H9 (cell line): ENCODE measurements at regions not wholly inside any gene's neighbourhood (a gene's known extent, or its start where the extent isn't known, plus 50 kb on each side); places are given as distances from the start of the nearest gene placed in this dataset.

ENCODE experiments used
- DNase-seq: peaks from one replicate; pipeline ENCODE4 v3.0.0-alpha.2; 2017
- H2AFZ ChIP-seq: one replicate; pipeline ENCODE4 v1.6.1; 2013; ENCODE audit warnings: mild to moderate bottlenecking, low read length, control low read depth, moderate library complexity
- H2AK5ac ChIP-seq: 2 replicates; pipeline ENCODE4 v1.6.1; 2013; ENCODE audit warnings: low read length, control low read depth, mixed read lengths; ENCODE audit not compliant: insufficient read length
- H2BK120ac ChIP-seq: one replicate; pipeline ENCODE4 v1.6.1; 2013; ENCODE audit warnings: low read depth, mild to moderate bottlenecking, low read length, control low read depth, inconsistent platforms; ENCODE audit not compliant: poor library complexity, severe bottlenecking
- H2BK12ac ChIP-seq: 2 replicates; pipeline ENCODE4 v1.6.1; 2013; ENCODE audit warnings: low read length, control low read depth, mixed read lengths, low read depth; ENCODE audit not compliant: insufficient read length
- H2BK15ac ChIP-seq: 2 replicates; pipeline ENCODE4 v1.6.1; 2013; ENCODE audit warnings: low read depth, low read length, control low read depth
- H2BK20ac ChIP-seq: one replicate; pipeline ENCODE4 v1.6.1; 2013; ENCODE audit warnings: low read depth, mild to moderate bottlenecking, low read length, control low read depth, inconsistent platforms; ENCODE audit not compliant: poor library complexity, severe bottlenecking
- H2BK5ac ChIP-seq: 2 replicates; pipeline ENCODE4 v1.6.1; 2013; ENCODE audit warnings: low read length, control low read depth, mixed read lengths; ENCODE audit not compliant: insufficient read length
- H3K14ac ChIP-seq: 2 replicates; pipeline ENCODE4 v1.6.1; 2013; ENCODE audit warnings: low read length, control low read depth; ENCODE audit not compliant: insufficient read depth
- H3K18ac ChIP-seq: 2 replicates; pipeline ENCODE4 v1.6.1; 2013; ENCODE audit warnings: low read depth, mild to moderate bottlenecking, mixed read lengths, low read length, control low read depth; ENCODE audit not compliant: insufficient read length
- H3K23ac ChIP-seq: 2 replicates; pipeline ENCODE4 v1.6.1; 2013; ENCODE audit warnings: low read length, control low read depth, mixed read lengths, low read depth; ENCODE audit not compliant: insufficient read length
- H3K23me2 ChIP-seq: 2 replicates; pipeline ENCODE4 v1.6.1; 2013; ENCODE audit warnings: low read depth, mild to moderate bottlenecking, mixed read lengths, low read length, control low read depth; ENCODE audit not compliant: insufficient read length, poor library complexity, severe bottlenecking
- H3K27ac ChIP-seq: 2 replicates; pipeline ENCODE4 v1.5.1; 2013; ENCODE audit warnings: low read length, control low read depth, mixed read lengths, low read depth; ENCODE audit not compliant: insufficient read length
- H3K27me3 ChIP-seq: 2 replicates; pipeline ENCODE4 v1.6.1; 2013; ENCODE audit warnings: low read length, control low read depth, inconsistent platforms; ENCODE audit not compliant: insufficient read depth
- H3K4ac ChIP-seq: 2 replicates; pipeline ENCODE4 v1.6.1; 2013; ENCODE audit warnings: low read depth, mild to moderate bottlenecking, control low read depth, inconsistent platforms, low read length, moderate library complexity
- H3K4me1 ChIP-seq: 2 replicates; pipeline ENCODE4 v1.6.1; 2013; ENCODE audit warnings: low read length, control low read depth, inconsistent platforms; ENCODE audit not compliant: insufficient read depth
- H3K4me2 ChIP-seq: 2 replicates; pipeline ENCODE4 v1.6.1; 2013; ENCODE audit warnings: low read length, control low read depth, mixed read lengths; ENCODE audit not compliant: insufficient read length, insufficient read depth
- H3K56ac ChIP-seq: 2 replicates; pipeline ENCODE4 v1.6.1; 2013; ENCODE audit warnings: low read depth, mild to moderate bottlenecking, mixed read lengths, low read length, control low read depth; ENCODE audit not compliant: insufficient read length
- H3K79me1 ChIP-seq: 2 replicates; pipeline ENCODE4 v1.6.1; 2013; ENCODE audit warnings: low read depth, mild to moderate bottlenecking, moderate library complexity, low read length, control low read depth, inconsistent platforms; ENCODE audit not compliant: insufficient read depth, poor library complexity, severe bottlenecking
- H3K79me2 ChIP-seq: 2 replicates; pipeline ENCODE4 v1.6.1; 2013; ENCODE audit warnings: low read length, control low read depth, inconsistent platforms; ENCODE audit not compliant: insufficient read depth
- H3K9ac ChIP-seq: 2 replicates; pipeline ENCODE4 v1.6.1; 2013; ENCODE audit warnings: low read length, control low read depth, mixed read lengths; ENCODE audit not compliant: insufficient read length; ENCODE audit errors: extremely low read depth
- H3K9me3 ChIP-seq: one replicate; pipeline ENCODE4 v1.6.1; 2013; ENCODE audit warnings: low read depth, low read length, inconsistent platforms; ENCODE audit not compliant: control insufficient read depth
- H3T11ph ChIP-seq: one replicate; pipeline ENCODE4 v1.6.1; 2013; ENCODE audit warnings: mild to moderate bottlenecking, low read length, control low read depth, inconsistent platforms
- H4K20me1 ChIP-seq: one replicate; pipeline ENCODE4 v1.6.1; 2013; ENCODE audit not compliant: control insufficient read depth, insufficient read length, insufficient read depth
- H4K5ac ChIP-seq: 2 replicates; pipeline ENCODE4 v1.6.1; 2013; ENCODE audit warnings: low read depth, mild to moderate bottlenecking, mixed read lengths, low read length, control low read depth; ENCODE audit not compliant: insufficient read length
- H4K8ac ChIP-seq: replicated peaks from 2 replicates; pipeline ENCODE4 v1.6.1; 2013; ENCODE audit warnings: low read length, control low read depth, mixed read lengths, low read depth; ENCODE audit not compliant: insufficient read length
- H4K91ac ChIP-seq: 2 replicates; pipeline ENCODE4 v1.6.1; 2013; ENCODE audit warnings: low read depth, mild to moderate bottlenecking, moderate library complexity, mixed read lengths, low read length, control low read depth; ENCODE audit not compliant: insufficient read length
- H3K27ac Mint-ChIP-seq, 3 experiments: 2 replicates in 2 of 3; 3 replicates in 1 of 3; pipeline ENCODE4 v1.8.0; 2020 to 2021; ENCODE audit warnings: mixed read lengths in 3 of 3, mild to moderate bottlenecking in 1 of 3, moderate library complexity in 1 of 3
- H3K27me3 Mint-ChIP-seq: 2 replicates; pipeline ENCODE4 v1.8.0; 2021; ENCODE audit warnings: low read depth, mild to moderate bottlenecking, moderate library complexity, mixed read lengths
- H3K36me3 Mint-ChIP-seq, 3 experiments: 2 replicates in 2 of 3; 3 replicates in 1 of 3; pipeline ENCODE4 v1.8.0; 2020 to 2021; ENCODE audit warnings: low read depth in 3 of 3, mixed read lengths in 3 of 3; ENCODE audit not compliant: insufficient read depth in 1 of 3
- H3K4me1 Mint-ChIP-seq, 2 experiments: 2 replicates each; pipeline ENCODE4 v1.8.0; 2020; ENCODE audit warnings: mixed read lengths in 2 of 2
- H3K4me3 Mint-ChIP-seq, 2 experiments: 2 replicates in 1 of 2; 3 replicates in 1 of 2; pipeline ENCODE4 v1.8.0; 2020 to 2021; ENCODE audit warnings: mild to moderate bottlenecking in 2 of 2, mixed read lengths in 2 of 2, moderate library complexity in 1 of 2
- H3K9me3 Mint-ChIP-seq, 2 experiments: 2 replicates in 1 of 2; 3 replicates in 1 of 2; pipeline ENCODE4 v1.8.0; 2020; ENCODE audit warnings: mild to moderate bottlenecking in 2 of 2, mixed read lengths in 2 of 2, moderate library complexity in 1 of 2
- WGBS: extraction: QIAGEN DNeasy Blood & Tissue Kit; methylation state at CpG from one replicate; pipeline ENCODE4 v1.1.7; 2013; ENCODE audit warnings: missing lambda C conversion rate, low lambda C conversion rate, mixed read lengths; ENCODE audit not compliant: insufficient read length; ENCODE audit errors: extremely low coverage; 5-methylcytosine and 5-hydroxymethylcytosine counted together
- TF ChIP-seq, protein P1 (sequence below): fragments of 200-600 bp; sonication (generic); conservative IDR thresholded peaks from 3 replicates; pipeline ENCODE4 v1.8.0; 2021; ENCODE audit warnings: antibody characterized with exemption, mild to moderate bottlenecking

DNA sequence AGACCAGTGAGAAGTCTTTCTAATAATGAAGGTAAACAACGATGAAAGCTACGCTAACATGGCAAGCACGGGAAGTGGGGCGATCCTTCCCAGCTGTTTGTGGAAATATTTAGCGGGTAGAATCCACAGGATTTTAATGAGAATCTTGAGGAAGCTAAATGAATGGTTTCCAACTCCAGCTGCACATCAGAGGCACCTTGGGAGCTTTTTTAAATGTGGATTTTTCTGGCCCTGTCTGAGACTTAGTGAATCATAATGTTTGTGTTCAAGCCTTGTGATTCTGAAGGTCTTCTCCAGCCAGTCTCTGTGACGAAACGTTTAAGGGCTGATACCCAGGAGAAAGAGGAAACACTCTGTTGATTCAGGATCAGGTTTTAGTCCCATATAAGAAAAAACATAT, 169.8 kb downstream of the CAPZA3 start:
- Histone ChIP-seq H4K91ac (no peak overlapping the region), H3K9me3 (no peaks in the 10 kb centered on the region), H3K56ac (no peak overlapping the region), H3K23ac (no peak overlapping the region), H3K79me1 (no peaks in the 10 kb centered on the region), H3K79me2 (no peaks in the 10 kb centered on the region), H3K4ac (no peak overlapping the region), H4K20me1 (no peaks in the 10 kb centered on the region), H2BK12ac (no peak overlapping the region), H2BK20ac (no peak overlapping the region), H3K9ac (no peak overlapping the region), H2BK5ac (no peak overlapping the region), H2AK5ac (no peak overlapping the region), H3K4me1 (no peaks in the 10 kb centered on the region), H3K27me3 (no peaks in the 10 kb centered on the region), H2BK15ac (no peak overlapping the region), H3K23me2 (no peaks in the 10 kb centered on the region), H4K8ac (no peak overlapping the region), H3K27ac (no peak overlapping the region), H3K14ac (no peak overlapping the region), H3K4me2 (no peak overlapping the region), H2AFZ (no peak overlapping the region), H3T11ph (no peak overlapping the region), H2BK120ac (no peak overlapping the region), H3K18ac (no peak overlapping the region), H4K5ac (no peak overlapping the region)
- Mint-ChIP-seq H3K4me3 (no peak overlapping the region), H3K9me3 (peaks cover 14 to 17% of the 10 kb centered on the region in 2 experiments; a peak in 4 of 5 replicates), H3K36me3 (peaks cover 4 to 19% (median 5%) of the 10 kb centered on the region in 3 experiments; a peak in 5 of 7 replicates), H3K27ac (no peak overlapping the region; a peak in 1 of 7 replicates), H3K4me1 (0 out of 4 replicates have a peak, but pooled peaks cover 0 to 3% of the 10 kb centered on the region in 2 experiments), H3K27me3 (no peaks in the 10 kb centered on the region)
- no CpG with 5 or more reads among the region's 7 CpGs for WGBS
- DNase-seq: no peak
- TF ChIP-seq, protein P1, sequence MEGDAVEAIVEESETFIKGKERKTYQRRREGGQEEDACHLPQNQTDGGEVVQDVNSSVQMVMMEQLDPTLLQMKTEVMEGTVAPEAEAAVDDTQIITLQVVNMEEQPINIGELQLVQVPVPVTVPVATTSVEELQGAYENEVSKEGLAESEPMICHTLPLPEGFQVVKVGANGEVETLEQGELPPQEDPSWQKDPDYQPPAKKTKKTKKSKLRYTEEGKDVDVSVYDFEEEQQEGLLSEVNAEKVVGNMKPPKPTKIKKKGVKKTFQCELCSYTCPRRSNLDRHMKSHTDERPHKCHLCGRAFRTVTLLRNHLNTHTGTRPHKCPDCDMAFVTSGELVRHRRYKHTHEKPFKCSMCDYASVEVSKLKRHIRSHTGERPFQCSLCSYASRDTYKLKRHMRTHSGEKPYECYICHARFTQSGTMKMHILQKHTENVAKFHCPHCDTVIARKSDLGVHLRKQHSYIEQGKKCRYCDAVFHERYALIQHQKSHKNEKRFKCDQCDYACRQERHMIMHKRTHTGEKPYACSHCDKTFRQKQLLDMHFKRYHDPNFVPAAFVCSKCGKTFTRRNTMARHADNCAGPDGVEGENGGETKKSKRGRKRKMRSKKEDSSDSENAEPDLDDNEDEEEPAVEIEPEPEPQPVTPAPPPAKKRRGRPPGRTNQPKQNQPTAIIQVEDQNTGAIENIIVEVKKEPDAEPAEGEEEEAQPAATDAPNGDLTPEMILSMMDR: no peak
